Panc1 (cell line): ENCODE measurements at regions not wholly inside any gene's neighbourhood (a gene's known extent, or its start where the extent isn't known, plus 50 kb on each side); places are given as distances from the start of the nearest gene placed in this dataset.

ENCODE experiments used
- ATAC-seq: fragments of 200-7000 bp; cut with Tn5 transposase; 2 replicates; pipeline ENCODE4 v1.9.1; 2020; ENCODE audit warnings: mild to moderate bottlenecking, moderate library complexity
- BruUV-seq: library from RNA; stranded (reverse); fragments of 400-500 nt; replicated peaks from 2 replicates; lab custom pipeline; 2021; lab: Mats Ljungman, UMichigan
- CTCF ChIA-PET: fragments of 300-600 bp; sonication (Branson Sonifier 250); formaldehyde crosslinking; loops from one replicate; lab custom pipeline; 2022; ENCODE audit warnings: antibody characterized with exemption; lab: Charles Lee
- POLR2A ChIA-PET: fragments of 300-600 bp; sonication (Branson Sonifier 250); formaldehyde crosslinking; loops from one replicate; lab custom pipeline; 2022; ENCODE audit warnings: antibody characterized with exemption; lab: Charles Lee
- DNase-seq: peaks from one replicate; pipeline ENCODE4 v3.0.0-alpha.2; 2010; ENCODE audit warnings: low read depth, low spot score
- H3K27ac ChIP-seq: 2 replicates; pipeline ENCODE4 v1.5.1; 2011; ENCODE audit warnings: mild to moderate bottlenecking, low read length, inconsistent platforms
- H3K27me3 ChIP-seq: fragments of 200-500 bp; sonication (Bioruptor generic); 2 replicates; pipeline ENCODE4 v1.6.0; 2014; ENCODE audit warnings: low read length, inconsistent platforms; ENCODE audit not compliant: control insufficient read depth, insufficient read depth
- H3K36me3 ChIP-seq: fragments of 200-500 bp; sonication (Bioruptor generic); 2 replicates; pipeline ENCODE4 v1.5.1; 2014; ENCODE audit warnings: inconsistent platforms, mild to moderate bottlenecking, low read length, moderate library complexity; ENCODE audit not compliant: control insufficient read depth, insufficient read depth
- H3K4me1 ChIP-seq: 2 replicates; pipeline ENCODE4 v1.5.1; 2011; ENCODE audit warnings: inconsistent platforms, mild to moderate bottlenecking, low read length, moderate library complexity; ENCODE audit not compliant: control insufficient read depth, insufficient read depth
- H3K4me3 ChIP-seq, 2 experiments: 2 replicates each; pipeline ENCODE4 v1.5.1; 2011 to 2012; ENCODE audit warnings: low read depth in 2 of 2, low read length in 2 of 2, mild to moderate bottlenecking in 2 of 2, inconsistent platforms in 1 of 2, moderate library complexity in 1 of 2
- H3K9me3 ChIP-seq: fragments of 200-500 bp; sonication (Bioruptor generic); 2 replicates; pipeline ENCODE4 v1.5.1; 2014; ENCODE audit warnings: low read depth, mild to moderate bottlenecking, inconsistent platforms, low read length, moderate library complexity; ENCODE audit not compliant: control insufficient read depth, insufficient read depth
- POLR2AphosphoS5 ChIP-seq: IDR thresholded peaks from 2 replicates; pipeline ENCODE4 v1.6.1; 2012; ENCODE audit warnings: mild to moderate bottlenecking, low read depth, low read length, moderate library complexity
- SIN3A ChIP-seq: IDR thresholded peaks from 2 replicates; pipeline ENCODE4 v1.6.1; 2012; ENCODE audit warnings: low read depth, mild to moderate bottlenecking, low read length, moderate library complexity, borderline replicate concordance; ENCODE audit not compliant: insufficient read depth
- TCF7L2 ChIP-seq: IDR thresholded peaks from 2 replicates; pipeline ENCODE4 v1.6.1; 2011; ENCODE audit warnings: mild to moderate bottlenecking, low read depth, low read length, inconsistent platforms
- in situ Hi-C: cut with HindIII; loops from 2 replicates; pipeline ENCODE4 v1.10.0; 2016; ENCODE audit warnings: low sequenced_read_pairs, low pct_unique_long_range_greater_than_20kb
- intact Hi-C: fragments of 100-400 bp; cut with micrococcal nuclease; formaldehyde crosslinking; loops from one replicate; pipeline ENCODE4 v1.10.0; 2022; ENCODE audit not compliant: unreplicated experiment
- TF ChIP-seq, protein P1 (sequence below), 2 experiments: IDR thresholded peaks; 2 replicates each; pipeline ENCODE4 v1.6.1; 2011 to 2012; ENCODE audit warnings: low read depth in 2 of 2, control low read depth in 1 of 2, low read length in 1 of 2, mild to moderate bottlenecking in 1 of 2, moderate library complexity in 1 of 2; ENCODE audit not compliant: insufficient read depth in 1 of 2
- TF ChIP-seq, protein P2 (sequence below): fragments of 450-650 bp; IDR thresholded peaks from 2 replicates; pipeline ENCODE4 v1.5.1; 2017; ENCODE audit warnings: mild to moderate bottlenecking

DNA sequence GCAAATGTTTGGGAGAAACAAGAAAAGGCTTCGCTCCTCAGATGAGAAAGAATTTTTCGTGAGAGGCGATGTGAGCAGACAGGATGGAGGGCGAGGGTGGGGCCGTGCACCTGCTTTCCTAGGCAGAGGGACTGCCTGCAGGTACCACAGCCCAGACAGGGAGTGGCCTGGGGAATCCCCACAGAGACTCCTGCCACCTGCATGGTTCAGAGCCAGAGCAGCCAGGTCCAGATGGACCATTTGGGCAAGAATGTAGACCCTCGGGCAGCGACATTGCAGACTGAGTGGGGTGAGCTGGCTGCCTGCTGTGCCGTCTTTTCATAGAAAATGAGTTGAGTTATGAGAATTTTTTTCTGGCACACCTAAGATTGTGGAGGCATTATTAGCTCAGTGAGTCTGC lies 216.8 kb downstream of the SNX10 start:
- H3K27ac ChIP-seq: no peak overlapping the region
- CTCF ChIA-PET: interaction anchor here (0.7 kb wide), 1 partner anchor 154 kb away, joined by 11 read pairs; no protein-coding TSS in a partner anchor

GRCh38 chr7:26508917-26509316 lies 217.3 kb downstream of the SNX10 start:
- Histone ChIP-seq H3K27ac (no peak overlapping the region), H3K9me3 (no peaks in the 10 kb centered on the region), H3K4me3 (no peak overlapping the region), H3K27me3 (no peaks in the 10 kb centered on the region; the same call in 1 of the 2 replicates), H3K4me1 (peaks cover 8% of the 10 kb centered on the region), H3K36me3 (no peaks in the 10 kb centered on the region)
- in situ Hi-C loops (no loop called here), intact Hi-C loops (no loop called here)
- ChIA-PET POLR2A (no interaction called here), CTCF (interaction anchor here (0.7 kb wide), 1 partner anchor 153 kb away, joined by 11 read pairs; no protein-coding TSS in a partner anchor)
- peak; percentile 53; the same call in 1 of the 2 replicates for ATAC-seq
- DNase-seq: no peak
- no TSS peak for BruUV-seq
- TF ChIP-seq, protein P1, sequence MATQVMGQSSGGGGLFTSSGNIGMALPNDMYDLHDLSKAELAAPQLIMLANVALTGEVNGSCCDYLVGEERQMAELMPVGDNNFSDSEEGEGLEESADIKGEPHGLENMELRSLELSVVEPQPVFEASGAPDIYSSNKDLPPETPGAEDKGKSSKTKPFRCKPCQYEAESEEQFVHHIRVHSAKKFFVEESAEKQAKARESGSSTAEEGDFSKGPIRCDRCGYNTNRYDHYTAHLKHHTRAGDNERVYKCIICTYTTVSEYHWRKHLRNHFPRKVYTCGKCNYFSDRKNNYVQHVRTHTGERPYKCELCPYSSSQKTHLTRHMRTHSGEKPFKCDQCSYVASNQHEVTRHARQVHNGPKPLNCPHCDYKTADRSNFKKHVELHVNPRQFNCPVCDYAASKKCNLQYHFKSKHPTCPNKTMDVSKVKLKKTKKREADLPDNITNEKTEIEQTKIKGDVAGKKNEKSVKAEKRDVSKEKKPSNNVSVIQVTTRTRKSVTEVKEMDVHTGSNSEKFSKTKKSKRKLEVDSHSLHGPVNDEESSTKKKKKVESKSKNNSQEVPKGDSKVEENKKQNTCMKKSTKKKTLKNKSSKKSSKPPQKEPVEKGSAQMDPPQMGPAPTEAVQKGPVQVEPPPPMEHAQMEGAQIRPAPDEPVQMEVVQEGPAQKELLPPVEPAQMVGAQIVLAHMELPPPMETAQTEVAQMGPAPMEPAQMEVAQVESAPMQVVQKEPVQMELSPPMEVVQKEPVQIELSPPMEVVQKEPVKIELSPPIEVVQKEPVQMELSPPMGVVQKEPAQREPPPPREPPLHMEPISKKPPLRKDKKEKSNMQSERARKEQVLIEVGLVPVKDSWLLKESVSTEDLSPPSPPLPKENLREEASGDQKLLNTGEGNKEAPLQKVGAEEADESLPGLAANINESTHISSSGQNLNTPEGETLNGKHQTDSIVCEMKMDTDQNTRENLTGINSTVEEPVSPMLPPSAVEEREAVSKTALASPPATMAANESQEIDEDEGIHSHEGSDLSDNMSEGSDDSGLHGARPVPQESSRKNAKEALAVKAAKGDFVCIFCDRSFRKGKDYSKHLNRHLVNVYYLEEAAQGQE (IDR thresholded peaks at IDR 0.05; ENCODE audit: insufficient read depth in 1 of 2, low read depth in 2 of 2, low read length in 1 of 2): no peak
- no peak for TF ChIP-seq POLR2AphosphoS5
- TF ChIP-seq, protein P2, sequence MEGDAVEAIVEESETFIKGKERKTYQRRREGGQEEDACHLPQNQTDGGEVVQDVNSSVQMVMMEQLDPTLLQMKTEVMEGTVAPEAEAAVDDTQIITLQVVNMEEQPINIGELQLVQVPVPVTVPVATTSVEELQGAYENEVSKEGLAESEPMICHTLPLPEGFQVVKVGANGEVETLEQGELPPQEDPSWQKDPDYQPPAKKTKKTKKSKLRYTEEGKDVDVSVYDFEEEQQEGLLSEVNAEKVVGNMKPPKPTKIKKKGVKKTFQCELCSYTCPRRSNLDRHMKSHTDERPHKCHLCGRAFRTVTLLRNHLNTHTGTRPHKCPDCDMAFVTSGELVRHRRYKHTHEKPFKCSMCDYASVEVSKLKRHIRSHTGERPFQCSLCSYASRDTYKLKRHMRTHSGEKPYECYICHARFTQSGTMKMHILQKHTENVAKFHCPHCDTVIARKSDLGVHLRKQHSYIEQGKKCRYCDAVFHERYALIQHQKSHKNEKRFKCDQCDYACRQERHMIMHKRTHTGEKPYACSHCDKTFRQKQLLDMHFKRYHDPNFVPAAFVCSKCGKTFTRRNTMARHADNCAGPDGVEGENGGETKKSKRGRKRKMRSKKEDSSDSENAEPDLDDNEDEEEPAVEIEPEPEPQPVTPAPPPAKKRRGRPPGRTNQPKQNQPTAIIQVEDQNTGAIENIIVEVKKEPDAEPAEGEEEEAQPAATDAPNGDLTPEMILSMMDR: no peak
- TF ChIP-seq TCF7L2: no peak
- TF ChIP-seq SIN3A: no peak

More for the DNA sequence above, 216.8 kb downstream of the SNX10 start:
- BruUV-seq: no TSS peak
- Histone ChIP-seq H3K36me3 (no peaks in the 10 kb centered on the region), H3K4me1 (peaks cover 8% of the 10 kb centered on the region), H3K27me3 (no peaks in the 10 kb centered on the region; the same call in 1 of the 2 replicates), H3K4me3 (no peak overlapping the region), H3K9me3 (no peaks in the 10 kb centered on the region)
- in situ Hi-C loops: no loop called here
- DNase-seq: no peak
- intact Hi-C loops: no loop called here
- POLR2A ChIA-PET: no interaction called here
- TF ChIP-seq, protein P1 (IDR thresholded peaks at IDR 0.05; ENCODE audit: insufficient read depth in 1 of 2, low read depth in 2 of 2, low read length in 1 of 2): no peak
- TF ChIP-seq TCF7L2 (no peak), SIN3A (no peak), POLR2AphosphoS5 (no peak)
- TF ChIP-seq, protein P2: no peak
- ATAC-seq: no peak
